Right lobe of liver (tissue), 4 donors: ENCODE measurements at regions not wholly inside any gene's neighbourhood (a gene's known extent, or its start where the extent isn't known, plus 50 kb on each side); places are given as distances from the start of the nearest gene placed in this dataset.

Source experiments
- CTCF ChIP-seq, 4 donors: fragments of 200-600 bp in 3 of 4; fragments of 450-650 bp in 1 of 4; IDR thresholded peaks; one replicate each; pipeline versions ENCODE4 v1.5.1 to v1.8.0; 2016 to 2022; ENCODE audit warnings: antibody characterized with exemption in 4 of 4, mild to moderate bottlenecking in 2 of 4
- POLR2A ChIP-seq: fragments of 450-650 bp; IDR thresholded peaks from one replicate; pipeline ENCODE4 v1.6.1; 2017; ENCODE audit warnings: antibody characterized with exemption, mild to moderate bottlenecking
- donor health status: DM: no; HTN: no; CAD: no.
- donor health status: DM: no; HTN: no; CAD: no.
- donor health status: DM: no; HTN: yes; CAD: no.

GRCh38 chr1:29868096-29868495 is 631.8 kb downstream of the PTPRU start:
- TF ChIP-seq CTCF (IDR thresholded peaks at IDR 0.05): no peak
- no peak for TF ChIP-seq POLR2A
